Motor neuron (in vitro differentiated cells): ENCODE measurements at regions not wholly inside any gene's neighbourhood (a gene's known extent, or its start where the extent isn't known, plus 50 kb on each side); places are given as distances from the start of the nearest gene placed in this dataset.
A peak's percentile ranks its signal among the peaks of the same experiment; 100 is the strongest.

Source experiments
- ATAC-seq, 8 experiments: fragments of 200-7000 bp; cut with Tn5 transposase; replicated peaks in 6 of 8; 2 replicates each; pipeline ENCODE4 v1.8.0; 2021; ENCODE audit warnings: mild to moderate bottlenecking in 8 of 8, moderate library complexity in 8 of 8
- H3K27ac ChIP-seq, 2 donors: fragments of 250-450 bp; sonication (Bioruptor Pico); 2 replicates each; pipeline ENCODE4 v1.9.0; 2021; ENCODE audit warnings: antibody characterized with exemption in 2 of 2, mild to moderate bottlenecking in 2 of 2, moderate library complexity in 1 of 2
- H3K4me1 ChIP-seq, 2 donors: fragments of 250-450 bp; sonication (Bioruptor Pico); replicated peaks in 1 of 2; 2 replicates each; pipeline ENCODE4 v1.6.1; 2021; ENCODE audit warnings: antibody characterized with exemption in 2 of 2, mild to moderate bottlenecking in 2 of 2, moderate library complexity in 1 of 2
- H3K4me3 ChIP-seq, 5 donors: fragments of 250-450 bp; sonication (Bioruptor Pico); 2 replicates each; pipeline ENCODE4 v1.9.0; 2021; ENCODE audit warnings: antibody characterized with exemption in 5 of 5, mild to moderate bottlenecking in 5 of 5, moderate library complexity in 4 of 5
- WGBS, 10 experiments: fragments of 450-650 bp; shearing (Covaris generic); methylation state at CpG; one replicate each; pipeline ENCODE4 v1.0.0; 2022; 5-methylcytosine and 5-hydroxymethylcytosine counted together
- in situ Hi-C, 9 experiments: fragments of 400-800 bp; cut with MboI; loops; one replicate each; pipeline ENCODE4 v1.15.0; 2021; ENCODE audit warnings: low sequenced_read_pairs in 9 of 9, low pct_unique_long_range_greater_than_20kb in 2 of 9; ENCODE audit not compliant: unreplicated experiment in 9 of 9

- peak in 3 of 8 experiments; percentile 55 to 94 (median 57) for ATAC-seq
- no peak overlapping the region for H3K4me3 ChIP-seq
- H3K27ac ChIP-seq: peak overlapping the region in 1 of 2 donors; percentile 4
- WGBS, 10 experiments: 60 to 100% (median 84%) methylated on average over 1 to 5 of the region's 10 CpGs; no CpG with 5 or more reads in 4 of the 10 experiments
- H3K4me1 ChIP-seq: no peaks in the 10 kb centered on the region
- in situ Hi-C loops: no loop called here
These were observed 110.9 kb downstream of the NXNL2 start for GRCh38 chr9:88645879-88646199.

GRCh38 chr9:88646539-88647300 is 111.7 kb downstream of the NXNL2 start:
- Histone ChIP-seq H3K4me1 (no peaks in the 10 kb centered on the region), H3K27ac (no peak overlapping the region), H3K4me3 (no peak overlapping the region)
- in situ Hi-C loops: no loop called here
- peak in 3 of 8 experiments; percentile 76 to 98 (median 78) for ATAC-seq
- WGBS, 10 experiments: 57 to 100% (median 81%) methylated on average over 1 to 7 of the region's 8 CpGs; no CpG with 5 or more reads in 2 of the 10 experiments

GRCh38 chr9:88651682-88652633 is 117.0 kb downstream of the NXNL2 start:
- Histone ChIP-seq H3K4me1 (no peaks in the 10 kb centered on the region), H3K4me3 (no peak overlapping the region), H3K27ac (no peak overlapping the region)
- in situ Hi-C loops: no loop called here
- WGBS, 10 experiments: 0 to 100% (median 90%) methylated on average over 1 to 9 of the region's 10 CpGs; no CpG with 5 or more reads in 1 of the 10 experiments
- peak in 3 of 8 experiments; percentile 70 to 98 (median 97) for ATAC-seq

GRCh38 chr9:88652876-88653275 is 117.9 kb downstream of the NXNL2 start:
- Histone ChIP-seq H3K4me1 (peaks cover 0 to 2% of the 10 kb centered on the region in 2 donors), H3K4me3 (no peak overlapping the region), H3K27ac (no peak overlapping the region)
- 0 to 100% (median 66%) methylated on average over 1 of the region's 1 CpG; no CpG with 5 or more reads in 2 of the 10 experiments for WGBS, 10 experiments
- ATAC-seq: no peak
- in situ Hi-C loops: no loop called here

- H3K4me3 ChIP-seq: no peak overlapping the region
- peaks cover 0 to 5% of the 10 kb centered on the region in 2 donors for H3K4me1 ChIP-seq
- no peak overlapping the region for H3K27ac ChIP-seq
- no peak for ATAC-seq
- in situ Hi-C loops: no loop called here
- WGBS, 10 experiments: 0 to 95% (median 85%) methylated on average over 1 to 2 of the region's 2 CpGs; no CpG with 5 or more reads in 1 of the 10 experiments
These were observed 118.4 kb downstream of the NXNL2 start for GRCh38 chr9:88653406-88653805.

GRCh38 chr9:88653911-88654310 is 118.9 kb downstream of the NXNL2 start:
- Histone ChIP-seq H3K4me3 (no peak overlapping the region), H3K4me1 (peaks cover 0 to 5% of the 10 kb centered on the region in 2 donors), H3K27ac (no peak overlapping the region)
- WGBS, 10 experiments: 30 to 100% (median 81%) methylated on average over 1 to 3 of the region's 3 CpGs; no CpG with 5 or more reads in 2 of the 10 experiments
- in situ Hi-C loops: no loop called here
- peak in 1 of 8 experiments; percentile 41 for ATAC-seq

GRCh38 chr9:88657893-88658292 is 122.9 kb downstream of the NXNL2 start:
- in situ Hi-C loops: no loop called here
- Histone ChIP-seq H3K27ac (no peak overlapping the region), H3K4me1 (peaks cover 0 to 5% of the 10 kb centered on the region in 2 donors), H3K4me3 (no peak overlapping the region)
- peak in 2 of 8 experiments; percentile 15 to 42 for ATAC-seq
- 0 to 50% (median 28%) methylated on average over 1 to 2 of the region's 2 CpGs; no CpG with 5 or more reads in 2 of the 10 experiments for WGBS, 10 experiments

- in situ Hi-C loops: no loop called here
- Histone ChIP-seq H3K4me1 (peaks cover 0 to 5% of the 10 kb centered on the region in 2 donors), H3K4me3 (no peak overlapping the region), H3K27ac (no peak overlapping the region)
- peak in 3 of 8 experiments; percentile 38 to 71 (median 52) for ATAC-seq
- 18 to 64% (median 39%) methylated on average over 1 to 6 of the region's 7 CpGs for WGBS, 10 experiments
These were observed 123.4 kb downstream of the NXNL2 start for GRCh38 chr9:88658311-88658822.

- in situ Hi-C loops: no loop called here
- 75 to 100% (median 80%) methylated on average over 1 of the region's 2 CpGs; no CpG with 5 or more reads in 7 of the 10 experiments for WGBS, 10 experiments
- H3K4me1 ChIP-seq: peaks cover 0 to 5% of the 10 kb centered on the region in 2 donors
- no peak for ATAC-seq
- no peak overlapping the region for H3K27ac ChIP-seq
- H3K4me3 ChIP-seq: no peak overlapping the region
These were observed 124.1 kb downstream of the NXNL2 start for GRCh38 chr9:88659126-88659525.

GRCh38 chr9:88660611-88661010 is 125.6 kb downstream of the NXNL2 start:
- 0 to 100% (median 36%) methylated on average over 1 of the region's 1 CpG; no CpG with 5 or more reads in 2 of the 10 experiments for WGBS, 10 experiments
- peak in 3 of 8 experiments; percentile 32 to 53 (median 41) for ATAC-seq

GRCh38 chr9:88661759-88662158 is 126.8 kb downstream of the NXNL2 start:
- WGBS, 10 experiments: 67 to 100% (median 86%) methylated on average over 2 to 3 of the region's 3 CpGs
- Histone ChIP-seq H3K4me3 (no peak overlapping the region), H3K4me1 (peaks cover 0 to 5% of the 10 kb centered on the region in 2 donors), H3K27ac (no peak overlapping the region)
- no peak for ATAC-seq
- in situ Hi-C loops: no loop called here

More at GRCh38 chr9:88660611-88661010, 125.6 kb downstream of the NXNL2 start:
- H3K4me3 ChIP-seq: no peak overlapping the region
- in situ Hi-C loops: no loop called here
- H3K27ac ChIP-seq: no peak overlapping the region
- peaks cover 0 to 5% of the 10 kb centered on the region in 2 donors for H3K4me1 ChIP-seq

- in situ Hi-C loops: no loop called here
- Histone ChIP-seq H3K4me3 (no peak overlapping the region), H3K4me1 (no peaks in the 10 kb centered on the region), H3K27ac (no peak overlapping the region)
- WGBS, 10 experiments: 40 to 100% (median 71%) methylated on average over 1 to 4 of the region's 4 CpGs
- no peak for ATAC-seq
These were observed 128.9 kb downstream of the NXNL2 start for GRCh38 chr9:88663771-88664419.
